Fibroblast of villous mesenchyme (primary cell): ENCODE measurements at regions not wholly inside any gene's neighbourhood (a gene's known extent, or its start where the extent isn't known, plus 50 kb on each side); places are given as distances from the start of the nearest gene placed in this dataset.

Source experiments
- DNase-seq: peaks from one replicate; pipeline ENCODE4 v3.0.0-alpha.2; 2010; ENCODE audit warnings: low read depth
- H3K4me3 ChIP-seq: 2 replicates; pipeline ENCODE4 v1.5.1; 2011; ENCODE audit warnings: low read depth, mild to moderate bottlenecking, low read length
- TF ChIP-seq, protein P1 (sequence below): IDR thresholded peaks from 2 replicates; pipeline ENCODE4 v1.5.1; 2012; ENCODE audit warnings: low read depth, mild to moderate bottlenecking, low read length; ENCODE audit not compliant: insufficient read depth

DNA sequence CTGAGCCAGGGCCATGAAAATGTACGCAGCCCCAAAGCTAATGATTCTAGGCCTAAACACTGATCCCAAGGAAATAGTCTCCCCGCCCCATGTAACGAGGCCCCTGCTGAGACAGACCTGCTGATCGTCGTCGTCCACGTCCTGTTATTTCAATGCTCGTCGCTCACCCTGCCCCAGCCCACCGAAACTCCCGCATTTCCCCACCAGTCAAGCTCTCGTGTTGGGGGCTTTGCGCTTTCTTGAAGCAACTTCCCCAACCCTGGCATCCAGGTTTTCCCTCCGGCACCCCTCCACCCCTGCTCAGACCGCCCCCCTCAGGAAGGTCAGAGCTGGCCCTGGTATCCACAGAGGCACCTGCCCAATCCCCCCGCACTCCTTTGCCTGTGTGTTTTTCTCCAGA, 58.8 kb upstream of the LINC01488 start:
- TF ChIP-seq, protein P1, sequence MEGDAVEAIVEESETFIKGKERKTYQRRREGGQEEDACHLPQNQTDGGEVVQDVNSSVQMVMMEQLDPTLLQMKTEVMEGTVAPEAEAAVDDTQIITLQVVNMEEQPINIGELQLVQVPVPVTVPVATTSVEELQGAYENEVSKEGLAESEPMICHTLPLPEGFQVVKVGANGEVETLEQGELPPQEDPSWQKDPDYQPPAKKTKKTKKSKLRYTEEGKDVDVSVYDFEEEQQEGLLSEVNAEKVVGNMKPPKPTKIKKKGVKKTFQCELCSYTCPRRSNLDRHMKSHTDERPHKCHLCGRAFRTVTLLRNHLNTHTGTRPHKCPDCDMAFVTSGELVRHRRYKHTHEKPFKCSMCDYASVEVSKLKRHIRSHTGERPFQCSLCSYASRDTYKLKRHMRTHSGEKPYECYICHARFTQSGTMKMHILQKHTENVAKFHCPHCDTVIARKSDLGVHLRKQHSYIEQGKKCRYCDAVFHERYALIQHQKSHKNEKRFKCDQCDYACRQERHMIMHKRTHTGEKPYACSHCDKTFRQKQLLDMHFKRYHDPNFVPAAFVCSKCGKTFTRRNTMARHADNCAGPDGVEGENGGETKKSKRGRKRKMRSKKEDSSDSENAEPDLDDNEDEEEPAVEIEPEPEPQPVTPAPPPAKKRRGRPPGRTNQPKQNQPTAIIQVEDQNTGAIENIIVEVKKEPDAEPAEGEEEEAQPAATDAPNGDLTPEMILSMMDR: no peak
- no peak for DNase-seq
- H3K4me3 ChIP-seq: no peak overlapping the region

DNA sequence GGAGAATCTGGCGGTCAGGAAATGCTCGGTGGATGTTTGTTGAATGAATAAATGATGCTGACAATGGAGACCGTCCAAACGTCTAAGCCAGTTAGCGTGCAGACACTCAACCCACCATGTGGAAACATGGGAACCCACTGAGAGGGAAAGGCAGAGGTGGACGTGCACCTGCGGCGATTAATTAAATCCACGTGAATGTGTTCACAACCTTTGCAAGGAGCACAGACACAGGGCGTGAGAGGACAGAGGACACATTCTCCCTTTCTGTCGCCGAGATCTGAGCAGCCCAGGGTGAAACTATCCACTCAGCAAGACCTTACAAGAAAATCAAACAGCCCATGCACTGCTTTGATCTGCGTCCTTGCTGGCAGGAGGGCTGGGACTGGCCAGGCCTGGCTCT, 58.3 kb upstream of the LINC01488 start:
- DNase-seq: no peak
- H3K4me3 ChIP-seq: no peak overlapping the region
- TF ChIP-seq, protein P1: no peak

DNA sequence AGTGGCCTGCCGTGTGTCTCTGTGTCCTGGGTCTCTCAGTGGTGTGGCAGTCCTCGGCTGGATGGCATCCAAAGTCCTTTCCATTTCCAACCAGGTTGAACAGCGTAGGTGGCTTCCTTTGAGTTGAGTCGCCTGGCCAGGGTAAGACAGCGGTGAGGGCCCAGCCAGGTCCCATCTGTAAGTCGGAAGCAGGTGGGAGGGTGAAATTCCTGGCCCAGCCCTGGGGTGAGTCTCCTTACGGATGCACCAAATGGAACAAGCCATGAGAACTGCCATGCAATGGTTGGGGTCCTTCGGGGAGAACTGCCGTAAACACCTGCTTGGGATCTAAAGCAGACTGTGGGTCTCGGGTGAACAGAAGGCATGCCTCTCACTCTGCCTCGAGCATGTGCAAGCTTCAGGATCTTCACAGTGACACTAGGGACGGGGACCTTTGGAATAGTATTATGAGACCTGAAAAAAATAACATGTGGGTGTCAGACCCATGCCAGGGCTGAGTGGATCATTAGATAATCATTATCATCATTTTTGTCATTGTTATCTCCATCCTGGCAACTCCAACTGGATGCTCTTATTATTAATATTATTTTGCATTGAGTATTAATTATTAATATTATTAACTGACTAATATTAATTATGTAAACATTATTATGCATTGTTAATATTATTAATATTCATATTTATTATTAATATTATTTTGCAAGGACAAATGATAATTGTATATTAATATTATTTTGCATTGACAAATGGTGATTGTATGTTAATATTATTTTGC, 57.7 kb upstream of the LINC01488 start:
- DNase-seq: no peak
- TF ChIP-seq, protein P1: no peak
- H3K4me3 ChIP-seq: no peak overlapping the region

DNA sequence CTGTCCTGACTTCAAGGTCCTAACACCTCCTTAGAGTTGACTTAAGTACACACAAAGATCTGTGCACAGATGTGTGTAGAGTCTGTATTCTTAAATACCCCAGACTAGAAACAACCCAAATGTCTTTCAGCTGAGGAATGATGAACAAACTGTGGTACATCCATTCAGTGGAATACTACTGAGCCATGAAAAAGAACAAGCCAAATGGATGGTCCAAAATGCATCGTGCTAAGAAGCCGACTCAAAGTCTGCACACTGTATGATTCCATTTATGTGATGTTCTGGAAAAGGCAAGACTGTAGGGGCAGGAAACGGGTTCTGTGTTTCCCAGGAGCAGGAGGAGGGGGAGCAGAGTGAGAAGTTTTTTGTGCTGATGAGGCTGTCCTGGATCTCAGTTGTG, 56.7 kb upstream of the LINC01488 start:
- DNase-seq: no peak
- H3K4me3 ChIP-seq: no peak overlapping the region
- TF ChIP-seq, protein P1: no peak

DNA sequence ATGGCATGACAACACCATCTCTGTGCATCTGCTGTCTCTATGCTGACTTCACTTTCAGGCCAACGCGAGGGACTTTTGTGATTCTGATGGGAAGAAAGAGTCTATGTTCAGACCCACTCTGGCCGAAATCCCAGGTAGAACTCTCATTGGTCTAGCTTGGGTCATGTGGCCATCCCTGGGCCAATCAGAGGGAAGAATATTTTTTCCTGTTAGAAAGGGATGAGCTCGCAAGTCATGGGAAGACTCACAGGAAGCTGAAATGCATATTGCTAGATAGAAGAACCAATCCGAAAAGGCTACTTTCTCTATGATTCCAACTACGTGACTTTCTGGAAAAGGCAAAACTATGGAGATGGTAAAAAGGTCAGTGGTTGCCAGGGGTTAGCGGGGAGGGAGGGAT, 56.0 kb upstream of the LINC01488 start:
- no peak overlapping the region for H3K4me3 ChIP-seq
- no peak for DNase-seq
- TF ChIP-seq, protein P1: no peak

DNA sequence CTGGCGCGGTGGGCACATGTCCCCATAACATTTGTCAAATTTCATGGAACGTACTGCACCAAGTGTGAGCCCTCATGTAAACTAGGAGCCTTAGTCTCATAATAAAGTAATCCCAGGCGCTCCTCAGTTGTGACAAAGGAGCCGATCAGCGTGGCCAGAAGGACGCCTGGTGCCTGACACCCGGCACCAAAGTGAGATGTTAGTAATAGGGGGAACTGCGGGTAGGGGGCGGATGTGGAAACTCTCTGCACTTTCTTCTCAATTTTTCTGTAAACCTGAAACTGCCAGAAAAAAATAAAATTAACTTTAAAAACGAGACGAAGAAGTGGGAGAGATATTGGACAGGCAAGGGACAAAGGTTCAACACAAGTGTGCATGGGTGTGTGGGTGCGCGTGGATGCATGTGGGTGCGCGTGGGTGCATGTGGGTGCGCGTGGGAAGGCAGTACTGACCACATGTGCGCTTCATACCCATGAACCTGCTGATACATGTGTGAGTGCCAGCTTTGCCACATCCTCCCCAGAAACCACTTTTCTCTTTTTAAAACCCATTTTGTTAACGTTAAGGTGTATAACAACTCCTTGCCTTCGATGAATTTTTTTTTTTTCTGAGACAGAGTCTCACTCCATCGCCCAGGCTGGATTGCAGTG, 55.4 kb upstream of the LINC01488 start:
- TF ChIP-seq, protein P1: no peak
- no peak overlapping the region for H3K4me3 ChIP-seq
- no peak for DNase-seq

DNA sequence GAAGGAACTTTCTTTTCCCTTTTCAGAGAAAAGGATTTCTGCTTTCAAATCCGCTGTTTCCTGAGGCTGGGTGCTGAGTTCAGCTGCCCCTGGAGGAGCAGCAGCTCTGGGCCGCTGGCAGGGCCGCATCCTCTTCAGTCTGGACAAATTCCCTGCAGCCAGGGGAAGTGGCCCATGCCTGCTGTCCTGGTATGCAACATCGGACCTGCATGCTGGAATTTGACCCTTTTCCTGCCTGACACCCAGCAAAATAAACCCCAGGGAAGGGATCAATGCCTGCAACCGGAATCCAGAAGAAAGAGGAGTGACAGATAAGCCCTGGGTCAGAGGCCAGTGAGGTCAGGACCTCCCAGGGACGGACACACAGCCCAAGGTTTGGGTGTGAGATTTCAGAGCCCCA, 54.1 kb upstream of the LINC01488 start:
- no peak overlapping the region for H3K4me3 ChIP-seq
- DNase-seq: no peak
- TF ChIP-seq, protein P1: no peak
